ENCODE measurements at regions not wholly inside any gene's neighbourhood (a gene's known extent, or its start where the extent isn't known, plus 50 kb on each side); places are given as distances from the start of the nearest gene placed in this dataset.

- BruUV-seq (replicated peaks): no TSS peak
- POLR2A ChIA-PET: no interaction called here
Measured at GRCh38 chr2:14240868-14241267, 391.6 kb upstream of the LRATD1 start.

More at GRCh38 chr2:14240868-14241267, 391.6 kb upstream of the LRATD1 start:
- Histone ChIP-seq H3K27ac (ENCODE audit: insufficient read depth, low read depth, low read length) (no peak overlapping the region), H3K9ac (replicated peaks; ENCODE audit: extremely low read depth, insufficient read depth, low read length) (no peak overlapping the region), H3K36me3 (ENCODE audit: control insufficient read depth in 2 of 2, extremely low read depth in 1 of 2, insufficient read depth in 2 of 2, low read length in 2 of 2) (no peaks in the 10 kb centered on the region), H3K79me2 (ENCODE audit: control insufficient read depth, insufficient read depth, low read length) (no peaks in the 10 kb centered on the region), H4K20me1 (replicated peaks; ENCODE audit: control insufficient read depth, extremely low read depth, insufficient read depth, low read length) (no peaks in the 10 kb centered on the region), H3K27me3 (ENCODE audit: control insufficient read depth in 2 of 2, insufficient read depth in 2 of 2, low read length in 2 of 2) (no peaks in the 10 kb centered on the region), H3K9me1 (replicated peaks; ENCODE audit: control insufficient read depth, extremely low read depth, insufficient read depth, low read length) (no peaks in the 10 kb centered on the region), H3K9me3 (replicated peaks; ENCODE audit: control insufficient read depth, insufficient read depth, low read length) (peaks cover 7% of the 10 kb centered on the region), H3K4me1 (ENCODE audit: control insufficient read depth, extremely low read depth, insufficient read depth, low read length) (no peaks in the 10 kb centered on the region), H2AFZ (ENCODE audit: low read depth, low read length) (no peak overlapping the region), H3K4me3 (replicated peaks in 1 of 3; ENCODE audit: insufficient read depth in 1 of 3, low read depth in 1 of 3, low read length in 3 of 3) (no peak overlapping the region), H3K4me2 (ENCODE audit: insufficient read depth, low read length) (no peak overlapping the region)
- no peak for FAIRE-seq
- intact Hi-C loops (cut with micrococcal nuclease): no loop called here
- no peak for DNase-seq (ENCODE audit: low read depth, low spot score)
- CTCF ChIA-PET: no interaction called here
- dilution Hi-C loops (cut with MboI; ENCODE audit: extremely low pct_ligation_motif_present, low sequenced_read_pairs): no loop called here
- TF ChIP-seq JUN (IDR thresholded peaks at IDR 0.05; ENCODE audit: borderline replicate concordance, insufficient read depth, insufficient read length, low read depth) (no peak), FOS (IDR thresholded peaks at IDR 0.05; ENCODE audit: borderline replicate concordance, insufficient read depth, low read length) (no peak), MAX (IDR thresholded peaks at IDR 0.05; ENCODE audit: insufficient read depth, insufficient read length) (no peak), GATA2 (IDR thresholded peaks at IDR 0.05; ENCODE audit: insufficient read depth, insufficient read length, low read depth, low read length) (no peak), POLR2A (IDR thresholded peaks at IDR 0.05; ENCODE audit: low read depth, low read length) (no peak), EZH2 (IDR thresholded peaks at IDR 0.05; ENCODE audit: borderline replicate concordance, low read depth, low read length, severe bottlenecking) (no peak), CTCF (IDR thresholded peaks at IDR 0.05; ENCODE audit: extremely low read depth in 1 of 2, insufficient read depth in 1 of 2, low read depth in 1 of 2, low read length in 2 of 2) (no peak), MYC (IDR thresholded peaks at IDR 0.05; ENCODE audit: low read depth, low read length) (no peak), POLR2AphosphoS5 (IDR thresholded peaks at IDR 0.05; ENCODE audit: insufficient read depth, low read depth, low read length) (no peak)

Data from endothelial cell of umbilical vein (primary cell).